ENCODE measurements at regions not wholly inside any gene's neighbourhood (a gene's known extent, or its start where the extent isn't known, plus 50 kb on each side); places are given as distances from the start of the nearest gene placed in this dataset.
"Not testable (repeated sequence)": the region's sequence is repeated elsewhere in the genome, so short reads cannot be mapped to it uniquely, and the experiment has no call there.

GRCh38 chr20:54351371-54352136 is 123.8 kb upstream of the DOK5 start:
- CTCF ChIA-PET = interaction anchor here (0.6 to 0.7 kb wide), 2 partner anchors 39 to 514 kb away, joined by 3 to 4 read pairs; no protein-coding TSS in a partner anchor
- Histone ChIP-seq H3K4me1 (no peaks in the 10 kb centered on the region), H3K36me3 (ENCODE audit: control insufficient read depth, insufficient read depth, low read length) (no peaks in the 10 kb centered on the region), H3K9me3 (no peaks in the 10 kb centered on the region), H3K4me3 (ENCODE audit: low read depth, low read length) (no peak overlapping the region), H3K27me3 (replicated peaks; ENCODE audit: control insufficient read depth, insufficient read depth, low read length) (no peaks in the 10 kb centered on the region)
- DNase-seq = no peak
- POLR2A ChIA-PET = interaction anchor here (0.5 to 0.6 kb wide), 2 partner anchors 138 to 377 kb away, joined by 4 to 6 read pairs; no protein-coding TSS in a partner anchor
- intact Hi-C loops (cut with micrococcal nuclease; ENCODE audit: unreplicated experiment) = no loop called here
- BruUV-seq (replicated peaks) = no TSS peak
- TF ChIP-seq, protein P1, sequence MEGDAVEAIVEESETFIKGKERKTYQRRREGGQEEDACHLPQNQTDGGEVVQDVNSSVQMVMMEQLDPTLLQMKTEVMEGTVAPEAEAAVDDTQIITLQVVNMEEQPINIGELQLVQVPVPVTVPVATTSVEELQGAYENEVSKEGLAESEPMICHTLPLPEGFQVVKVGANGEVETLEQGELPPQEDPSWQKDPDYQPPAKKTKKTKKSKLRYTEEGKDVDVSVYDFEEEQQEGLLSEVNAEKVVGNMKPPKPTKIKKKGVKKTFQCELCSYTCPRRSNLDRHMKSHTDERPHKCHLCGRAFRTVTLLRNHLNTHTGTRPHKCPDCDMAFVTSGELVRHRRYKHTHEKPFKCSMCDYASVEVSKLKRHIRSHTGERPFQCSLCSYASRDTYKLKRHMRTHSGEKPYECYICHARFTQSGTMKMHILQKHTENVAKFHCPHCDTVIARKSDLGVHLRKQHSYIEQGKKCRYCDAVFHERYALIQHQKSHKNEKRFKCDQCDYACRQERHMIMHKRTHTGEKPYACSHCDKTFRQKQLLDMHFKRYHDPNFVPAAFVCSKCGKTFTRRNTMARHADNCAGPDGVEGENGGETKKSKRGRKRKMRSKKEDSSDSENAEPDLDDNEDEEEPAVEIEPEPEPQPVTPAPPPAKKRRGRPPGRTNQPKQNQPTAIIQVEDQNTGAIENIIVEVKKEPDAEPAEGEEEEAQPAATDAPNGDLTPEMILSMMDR (IDR thresholded peaks at IDR 0.05; ENCODE audit: insufficient read depth in 1 of 2, low read depth in 1 of 2, low read length in 1 of 2, severe bottlenecking in 1 of 2, unreplicated experiment in 1 of 2) = no peak
- Mint-ChIP-seq H3K27me3 (ENCODE audit: insufficient read depth, unreplicated experiment) (peaks cover 8% of the 10 kb centered on the region), H3K4me1 (ENCODE audit: low read depth, unreplicated experiment) (no peaks in the 10 kb centered on the region), H3K9me3 (ENCODE audit: unreplicated experiment) (no peaks in the 10 kb centered on the region), H3K27ac (ENCODE audit: unreplicated experiment) (no peak overlapping the region), H3K4me3 (ENCODE audit: unreplicated experiment) (no peak overlapping the region), H3K36me3 (ENCODE audit: insufficient read depth, unreplicated experiment) (no peaks in the 10 kb centered on the region)

DNA sequence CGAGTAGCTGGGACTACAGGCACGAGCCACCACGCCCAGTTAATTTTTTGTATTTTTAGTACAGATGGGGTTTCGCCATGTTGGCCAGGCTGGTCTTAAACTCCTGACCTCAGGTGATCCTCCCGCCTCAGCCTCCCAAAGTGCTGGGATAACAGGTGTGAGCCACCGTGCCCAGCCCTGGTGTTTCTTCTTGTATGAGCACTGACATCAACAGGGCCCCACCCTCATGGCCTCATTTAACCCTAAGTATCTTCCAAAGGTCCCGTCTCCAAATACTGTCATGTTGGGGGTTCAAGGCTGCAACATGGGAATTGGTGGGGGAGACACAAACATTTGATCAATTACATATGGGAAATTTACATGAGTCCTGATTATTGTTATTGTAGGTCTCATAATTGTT is 122.9 kb upstream of the DOK5 start:
- H3K4me3 ChIP-seq (ENCODE audit: low read depth, low read length); intact Hi-C loops (cut with micrococcal nuclease; ENCODE audit: unreplicated experiment); H3K36me3 Mint-ChIP-seq (ENCODE audit: insufficient read depth, unreplicated experiment); H3K27ac Mint-ChIP-seq (ENCODE audit: unreplicated experiment); H3K27me3 Mint-ChIP-seq (ENCODE audit: insufficient read depth, unreplicated experiment); H3K27me3 ChIP-seq (replicated peaks; ENCODE audit: control insufficient read depth, insufficient read depth, low read length); H3K36me3 ChIP-seq (ENCODE audit: control insufficient read depth, insufficient read depth, low read length); H3K4me1 ChIP-seq; H3K9me3 ChIP-seq; DNase-seq; H3K4me3 Mint-ChIP-seq (ENCODE audit: unreplicated experiment); BruUV-seq (replicated peaks); H3K4me1 Mint-ChIP-seq (ENCODE audit: low read depth, unreplicated experiment); H3K9me3 Mint-ChIP-seq (ENCODE audit: unreplicated experiment): not testable (repeated sequence)
- POLR2A ChIA-PET = interaction anchor here (0.6 kb wide), 1 partner anchor 139 kb away, joined by 6 read pairs; no protein-coding TSS in a partner anchor
- CTCF ChIA-PET = interaction anchor here (0.6 kb wide), 1 partner anchor 49 kb away, joined by 8 read pairs; no protein-coding TSS in a partner anchor

DNA sequence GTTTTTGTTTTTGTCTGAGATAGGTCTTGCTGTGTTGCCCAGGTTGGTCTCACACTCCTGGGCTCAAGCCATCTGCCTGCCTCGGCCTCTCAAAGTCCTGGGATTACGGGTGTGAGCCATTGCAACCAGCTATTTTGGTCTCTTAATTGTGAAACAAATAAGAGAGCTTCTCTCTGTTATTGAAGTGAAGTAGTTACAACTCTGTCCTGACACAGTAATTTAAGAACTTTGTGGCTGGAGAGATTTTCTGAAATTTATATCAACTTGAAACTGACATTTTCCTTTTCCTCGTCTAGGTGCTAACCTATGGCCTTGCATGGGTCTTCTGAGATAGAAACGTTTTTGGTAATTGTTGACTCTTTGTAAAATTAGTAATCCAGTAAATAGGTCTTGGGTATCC is 122.1 kb upstream of the DOK5 start:
- ChIA-PET CTCF (no interaction called here), POLR2A (no interaction called here)
- no peaks in the 10 kb centered on the region for H3K4me1 Mint-ChIP-seq (ENCODE audit: low read depth, unreplicated experiment)
- H3K36me3 Mint-ChIP-seq (ENCODE audit: insufficient read depth, unreplicated experiment) = no peaks in the 10 kb centered on the region
- peaks cover 6% of the 10 kb centered on the region for H3K27me3 Mint-ChIP-seq (ENCODE audit: insufficient read depth, unreplicated experiment)
- Histone ChIP-seq H3K4me3 (ENCODE audit: low read depth, low read length) (no peak overlapping the region), H3K4me1 (no peaks in the 10 kb centered on the region), H3K9me3 (no peaks in the 10 kb centered on the region), H3K27me3 (replicated peaks; ENCODE audit: control insufficient read depth, insufficient read depth, low read length) (no peaks in the 10 kb centered on the region; the same call in 1 of the 2 replicates), H3K36me3 (ENCODE audit: control insufficient read depth, insufficient read depth, low read length) (no peaks in the 10 kb centered on the region)
- DNase-seq = no peak
- no peaks in the 10 kb centered on the region for H3K9me3 Mint-ChIP-seq (ENCODE audit: unreplicated experiment)
- H3K27ac Mint-ChIP-seq (ENCODE audit: unreplicated experiment) = no peak overlapping the region
- H3K4me3 Mint-ChIP-seq (ENCODE audit: unreplicated experiment) = no peak overlapping the region
- BruUV-seq (replicated peaks) = no TSS peak
- TF ChIP-seq, protein P1 (IDR thresholded peaks at IDR 0.05; ENCODE audit: insufficient read depth in 1 of 2, low read depth in 1 of 2, low read length in 1 of 2, severe bottlenecking in 1 of 2, unreplicated experiment in 1 of 2) = no peak
- intact Hi-C loops (cut with micrococcal nuclease; ENCODE audit: unreplicated experiment) = no loop called here

Measured in Caco-2 (cell line).